ENCODE measurements at regions not wholly inside any gene's neighbourhood (a gene's known extent, or its start where the extent isn't known, plus 50 kb on each side); places are given as distances from the start of the nearest gene placed in this dataset.

GRCh38 chr20:52295556-52295955 is 104.0 kb upstream of the ZFP64 start:
- no peak for TF ChIP-seq POLR2A (IDR thresholded peaks at IDR 0.05; ENCODE audit: low read depth, low read length)
- TF ChIP-seq POLR2AphosphoS5 (IDR thresholded peaks at IDR 0.05; ENCODE audit: low read depth, low read length), result no peak
- TF ChIP-seq SPI1 (IDR thresholded peaks at IDR 0.05; ENCODE audit: low read depth, low read length), result no peak
